CD4-positive, alpha-beta T cell treated with Interleukin-15 for 1 hour (primary cell): ENCODE measurements at regions not wholly inside any gene's neighbourhood (a gene's known extent, or its start where the extent isn't known, plus 50 kb on each side); places are given as distances from the start of the nearest gene placed in this dataset.

Experiments used
- DNase-seq: peaks from one replicate; pipeline ENCODE4 v3.0.0-alpha.2; 2020

DNA sequence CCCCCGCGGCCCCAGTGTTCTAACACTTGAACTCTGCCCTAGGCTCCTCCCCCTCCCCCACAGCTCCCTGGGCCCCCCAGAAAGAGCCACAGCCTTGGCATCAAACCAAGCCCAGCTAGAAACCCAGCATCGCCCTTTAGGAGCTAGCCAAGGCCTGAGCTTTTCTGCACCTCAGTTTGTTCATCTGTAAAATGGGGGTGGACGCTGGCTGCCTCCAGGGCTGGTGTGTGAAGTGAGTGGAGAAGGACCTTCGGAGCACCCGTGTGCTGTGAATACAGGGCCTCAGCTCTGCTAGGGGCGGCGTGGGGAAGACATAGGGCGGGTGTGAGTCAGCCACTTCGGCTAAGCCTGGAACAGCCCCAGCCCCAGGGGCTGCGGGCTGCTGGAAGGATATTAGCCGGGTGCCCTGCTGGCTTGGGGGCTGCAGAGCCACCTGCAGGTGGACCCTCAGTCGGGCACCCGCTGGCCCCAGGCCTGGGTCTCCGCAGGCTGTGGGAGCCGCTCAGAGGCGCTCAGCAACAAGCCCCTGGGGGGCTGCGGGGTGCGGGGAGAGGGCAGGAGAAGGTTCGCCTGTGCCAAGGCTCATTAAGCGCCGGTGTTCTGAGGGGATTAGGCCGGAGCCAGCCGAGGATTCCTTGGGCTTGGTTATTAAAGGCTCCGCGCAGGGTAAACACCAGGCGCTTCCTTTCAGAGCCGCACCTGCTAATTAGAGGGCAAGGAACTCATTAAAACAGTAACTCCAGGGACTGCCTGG, 217.0 kb upstream of the CIBAR2 start:
- DNase-seq = no peak

DNA sequence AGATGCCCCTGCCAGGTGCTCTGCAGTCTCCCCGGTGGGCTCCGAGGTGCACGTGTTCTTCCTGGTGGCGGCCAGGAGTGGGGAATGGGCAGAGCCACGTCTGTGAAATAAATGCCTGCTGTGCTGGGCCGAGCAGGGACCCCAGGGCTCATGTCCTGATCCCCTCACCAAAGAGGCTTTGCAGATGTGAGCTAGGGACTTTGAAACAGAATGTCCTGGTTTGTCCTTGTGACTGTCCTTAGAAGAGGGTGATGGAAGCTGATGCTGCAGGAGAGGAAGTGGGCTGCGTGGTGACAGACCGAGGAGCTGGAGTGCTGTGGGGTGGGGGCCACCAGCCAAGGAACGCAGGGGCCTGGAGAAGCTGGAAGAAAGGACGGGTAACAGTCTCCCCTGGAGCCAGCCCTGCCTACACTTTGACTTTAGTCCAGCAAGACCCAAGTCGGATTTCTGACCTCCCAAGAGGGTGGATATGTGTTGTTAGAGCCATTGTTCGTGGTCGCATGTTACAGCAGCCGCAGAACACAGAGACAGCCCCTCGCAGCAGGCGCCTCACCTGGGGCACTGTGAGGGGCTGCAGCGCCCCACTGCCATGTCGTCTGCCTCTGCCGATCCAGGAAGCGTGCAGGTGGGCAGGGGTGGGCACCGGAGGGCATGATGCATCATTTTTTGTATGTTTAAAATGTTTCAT, 217.9 kb upstream of the CIBAR2 start:
- no peak for DNase-seq

DNA sequence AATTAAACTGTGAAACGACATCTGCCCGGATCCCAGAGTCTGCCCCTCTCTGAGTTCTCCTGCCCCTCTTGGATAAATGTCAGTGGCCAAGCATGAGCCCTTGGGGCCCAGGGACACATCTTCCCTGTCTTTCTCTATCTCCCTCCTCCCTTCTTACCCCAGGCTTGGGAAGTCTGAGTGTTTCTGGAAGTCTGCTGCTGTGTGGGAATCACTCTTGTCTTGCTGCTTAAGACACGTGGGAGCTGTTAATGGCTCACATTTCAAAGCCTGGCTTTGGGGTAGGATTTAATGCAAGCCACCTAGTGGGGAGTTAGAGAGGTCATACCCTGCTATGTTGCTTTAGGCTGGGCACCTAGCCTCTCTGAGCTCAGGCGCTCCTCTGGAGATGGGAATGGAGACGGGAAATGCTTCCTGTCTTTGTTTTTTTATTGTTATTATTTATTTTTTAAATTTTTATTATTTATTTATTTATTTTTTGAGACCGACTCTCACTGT, 218.5 kb upstream of the CIBAR2 start:
- DNase-seq = no peak

DNA sequence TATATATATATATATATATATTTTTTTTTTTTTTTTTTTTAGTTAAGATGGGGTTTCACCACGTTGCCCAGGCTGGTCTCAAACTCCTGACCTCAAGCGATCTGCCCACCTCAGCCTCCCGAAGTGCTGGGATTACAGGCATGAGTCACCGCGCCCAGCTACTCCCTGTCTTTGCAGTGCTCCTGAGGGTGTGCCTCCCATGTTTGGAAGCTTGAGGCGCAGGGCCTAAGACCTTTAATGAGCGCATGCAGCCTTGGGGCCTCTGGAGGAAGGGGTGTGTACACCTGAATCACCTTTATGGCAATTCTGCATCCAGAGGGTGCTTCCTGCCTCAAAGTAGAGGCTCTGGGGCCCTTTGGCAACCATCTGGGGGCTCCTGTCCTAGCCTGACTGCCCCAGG, 219.4 kb upstream of the CIBAR2 start:
- DNase-seq = no peak

DNA sequence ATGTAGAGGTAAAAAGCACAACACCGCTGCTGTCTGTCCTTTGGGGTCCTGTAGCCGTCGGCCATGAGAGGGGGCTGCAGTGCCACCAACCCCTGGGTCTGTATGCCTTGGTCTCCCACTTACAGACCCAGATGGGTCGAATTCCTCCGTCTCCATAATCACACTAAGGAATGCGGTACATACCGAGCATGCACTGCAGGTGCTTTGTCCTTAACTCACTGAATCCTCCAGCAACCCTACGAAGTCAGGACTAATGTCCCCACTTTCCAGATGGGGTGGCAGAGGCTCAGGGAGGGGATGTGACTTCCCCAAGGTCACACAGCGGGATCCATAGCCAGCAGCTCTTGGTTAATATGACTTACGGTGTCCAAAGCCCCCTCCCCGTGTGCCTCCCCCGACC, 219.9 kb upstream of the CIBAR2 start:
- no peak for DNase-seq

DNA sequence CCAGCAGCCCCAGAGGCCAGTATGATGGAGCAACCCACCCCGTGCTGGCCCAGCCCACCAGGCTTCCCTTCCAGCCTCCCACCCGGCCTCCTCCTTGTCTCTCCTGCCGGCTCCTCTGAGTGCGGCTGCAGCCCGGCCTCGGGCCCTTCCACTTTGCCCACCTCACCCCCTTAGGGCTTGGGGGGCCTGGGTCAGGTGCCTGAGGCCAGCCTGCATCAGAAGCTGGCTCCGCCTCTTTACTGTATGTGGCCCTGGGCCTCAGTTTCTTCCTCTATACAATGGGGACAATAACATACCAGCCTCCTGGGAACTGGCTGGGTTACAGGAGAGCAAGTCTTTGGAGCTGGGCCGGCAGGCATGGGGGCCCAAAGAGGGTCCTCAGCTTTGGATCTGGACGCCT, 221.1 kb upstream of the CIBAR2 start:
- DNase-seq = no peak

DNA sequence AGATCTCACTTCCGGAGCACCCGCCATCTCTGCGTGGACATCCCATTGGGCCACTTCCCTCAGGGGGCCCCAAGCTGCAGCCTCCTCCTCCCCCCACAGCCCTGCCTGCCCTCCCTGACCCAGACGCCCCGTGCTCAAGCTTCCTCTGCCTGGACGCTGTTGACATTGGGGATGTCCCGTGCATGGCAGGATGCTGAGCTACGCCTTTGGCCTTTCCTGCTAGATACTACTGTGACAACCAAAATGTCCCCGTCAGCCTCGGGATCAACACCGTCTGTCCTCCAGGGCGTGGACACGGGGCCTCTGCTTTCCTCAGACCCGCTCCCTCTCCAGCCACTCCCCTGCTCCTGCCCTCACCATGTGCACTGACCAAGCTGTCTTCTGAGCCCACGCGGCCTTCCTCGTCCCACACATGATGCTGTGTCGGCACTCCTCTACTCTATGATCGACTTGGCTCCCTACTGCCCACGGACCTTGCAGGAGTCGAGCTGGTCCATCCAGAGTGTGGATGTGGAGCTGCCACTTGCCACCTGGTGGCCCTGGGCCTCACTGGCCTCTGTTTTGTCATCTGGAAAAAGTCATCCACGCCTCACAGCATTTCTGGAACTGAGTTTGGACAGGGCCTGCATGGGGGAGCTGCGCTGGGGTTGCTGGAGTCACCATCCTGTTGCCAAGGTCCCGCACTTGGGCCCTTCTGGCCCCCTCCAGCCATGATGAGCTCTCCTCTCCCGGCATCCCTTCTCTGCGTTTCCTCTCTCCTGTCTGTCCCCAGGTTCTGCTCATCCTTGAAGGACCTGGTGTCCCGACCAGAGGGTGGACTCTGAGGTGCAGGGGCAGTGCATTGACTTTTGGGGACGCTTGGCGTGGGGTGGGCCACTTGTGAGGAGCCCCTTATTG, 221.7 kb upstream of the CIBAR2 start:
- DNase-seq = no peak

DNA sequence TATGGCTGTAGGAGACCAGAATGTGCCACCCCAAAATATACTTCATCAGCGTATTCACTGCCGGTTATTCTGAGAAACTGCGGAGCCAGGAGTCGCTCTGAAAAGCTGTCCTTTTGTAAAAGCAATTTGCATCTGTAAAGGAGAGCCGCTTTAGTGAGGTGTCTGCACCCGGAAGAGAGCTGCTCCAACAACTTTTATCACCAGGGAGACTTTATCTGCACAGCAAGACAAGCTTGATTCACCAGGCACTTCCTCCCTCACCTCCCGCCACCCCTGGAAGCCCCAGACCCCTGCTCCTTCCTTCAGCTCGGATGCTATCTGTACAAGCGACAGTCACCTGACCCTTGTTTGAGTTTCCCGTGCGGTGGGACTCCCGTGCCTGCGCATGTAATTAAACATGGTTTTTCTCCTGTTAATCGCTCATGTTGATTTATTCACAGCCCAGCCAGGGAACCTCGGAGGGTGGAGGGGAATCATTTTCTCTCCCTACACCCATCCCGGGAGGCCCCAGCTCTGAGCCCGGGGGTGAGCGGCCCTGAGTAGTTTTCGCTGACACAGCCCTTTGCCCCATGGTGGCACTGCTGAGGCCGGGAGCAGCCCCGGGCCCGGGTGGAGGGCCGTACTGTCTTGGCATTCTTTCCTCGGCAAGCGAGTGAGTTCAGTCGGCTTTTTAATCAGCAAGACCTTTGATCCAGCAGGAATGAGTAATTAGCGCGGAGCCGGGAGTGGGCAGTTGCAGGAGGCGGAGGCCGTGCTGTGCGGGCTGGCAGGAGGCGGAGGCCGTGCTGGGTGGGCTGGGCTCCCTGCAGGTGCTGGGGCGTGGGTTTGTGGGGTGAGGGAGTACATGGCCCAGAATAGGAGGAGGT, 222.7 kb upstream of the CIBAR2 start:
- no peak for DNase-seq

DNA sequence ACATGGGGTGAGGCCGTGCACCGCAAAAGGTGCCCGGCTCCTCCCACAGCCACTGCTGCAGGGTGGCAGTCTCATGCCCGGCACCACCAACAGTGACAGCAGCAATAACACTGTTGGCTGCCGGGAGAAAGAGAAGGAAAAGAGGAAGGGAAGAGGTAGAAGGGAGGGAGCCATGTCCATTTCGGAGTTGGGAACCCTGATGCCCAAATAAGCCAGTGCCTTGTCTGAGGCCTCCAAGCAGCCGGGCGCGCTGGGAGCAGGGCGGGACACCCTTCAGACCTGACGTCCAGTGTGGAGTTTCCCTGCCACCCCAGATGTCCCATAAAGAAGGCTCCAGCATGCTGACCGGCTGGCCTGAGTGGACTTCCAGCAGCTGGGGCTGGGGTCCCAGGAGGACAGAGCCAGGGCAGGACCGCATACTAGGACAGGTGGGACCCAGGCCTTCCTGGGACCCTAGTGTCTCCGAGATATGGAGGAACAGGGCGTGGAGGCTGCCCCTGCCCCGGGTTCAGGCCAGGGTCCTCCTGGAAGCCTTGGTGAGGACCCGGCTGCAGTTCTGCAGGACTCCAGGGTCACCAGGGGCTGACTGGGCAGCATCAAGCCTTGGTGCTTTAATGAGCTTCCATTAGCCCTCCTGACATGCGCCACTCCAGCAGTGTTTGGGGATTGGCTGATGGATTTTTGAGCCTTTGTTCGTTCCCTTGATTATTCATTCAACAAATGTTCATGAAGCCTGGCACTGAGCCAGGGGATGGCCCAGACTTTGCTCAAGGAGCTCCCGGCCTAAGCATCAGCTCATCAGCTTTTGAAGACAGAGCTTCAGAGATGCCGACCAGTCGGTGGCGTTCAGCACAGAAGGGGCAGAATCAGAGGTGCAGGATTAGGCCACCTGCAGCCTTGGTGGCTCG, 223.6 kb upstream of the CIBAR2 start:
- DNase-seq = no peak

DNA sequence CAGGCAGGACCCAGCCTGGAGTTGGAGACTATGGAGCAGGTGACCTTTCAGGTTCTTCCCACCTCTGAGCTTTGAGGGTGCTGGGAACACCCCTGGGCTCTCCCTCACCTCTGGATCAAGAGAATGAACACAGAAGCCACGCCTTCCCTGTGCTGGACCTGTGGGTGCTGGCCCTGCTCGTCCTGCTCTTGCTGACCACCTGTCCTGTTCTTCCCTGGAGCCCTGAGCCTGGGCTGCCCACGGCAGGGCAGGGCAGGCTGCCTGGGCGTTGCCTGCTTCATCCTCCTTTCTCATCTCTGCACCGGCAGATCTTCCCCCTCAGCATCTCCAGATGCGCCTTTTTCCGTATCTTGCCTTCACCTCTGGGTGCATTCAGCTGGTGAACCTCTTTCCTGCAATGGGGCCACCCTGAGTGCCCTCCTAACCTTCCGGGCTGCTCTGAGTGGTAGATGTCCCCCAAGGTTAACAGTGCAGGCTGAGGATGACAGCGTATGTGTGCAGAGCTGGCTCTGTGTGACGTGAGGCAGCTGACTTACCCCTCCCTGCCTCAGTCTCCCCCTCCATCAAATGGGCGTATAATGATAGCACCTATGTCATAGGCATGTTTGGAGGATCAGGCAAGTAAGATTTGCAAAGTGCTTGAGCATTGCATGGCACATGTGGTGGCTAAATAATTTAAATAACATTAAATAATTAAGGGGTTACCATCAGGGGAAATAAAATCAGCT, 225.8 kb upstream of the CIBAR2 start:
- no peak for DNase-seq

DNA sequence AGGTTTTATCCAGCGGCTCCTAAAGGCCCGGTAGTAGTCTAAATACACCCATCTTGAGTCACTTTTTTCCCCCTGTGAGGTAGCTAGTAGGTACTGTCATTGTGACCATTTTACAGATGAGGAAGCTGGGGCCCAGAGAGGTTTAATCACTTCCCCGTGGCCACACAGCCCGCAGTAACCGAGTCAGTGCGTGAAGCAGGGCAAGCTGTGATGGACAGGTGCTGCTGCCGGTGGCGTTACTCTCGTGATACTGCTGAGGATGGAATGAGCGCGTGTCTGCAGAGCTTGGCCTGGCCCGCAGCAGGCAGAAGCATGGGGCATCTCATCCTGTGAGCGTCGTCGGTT, 226.3 kb upstream of the CIBAR2 start:
- no peak for DNase-seq

DNA sequence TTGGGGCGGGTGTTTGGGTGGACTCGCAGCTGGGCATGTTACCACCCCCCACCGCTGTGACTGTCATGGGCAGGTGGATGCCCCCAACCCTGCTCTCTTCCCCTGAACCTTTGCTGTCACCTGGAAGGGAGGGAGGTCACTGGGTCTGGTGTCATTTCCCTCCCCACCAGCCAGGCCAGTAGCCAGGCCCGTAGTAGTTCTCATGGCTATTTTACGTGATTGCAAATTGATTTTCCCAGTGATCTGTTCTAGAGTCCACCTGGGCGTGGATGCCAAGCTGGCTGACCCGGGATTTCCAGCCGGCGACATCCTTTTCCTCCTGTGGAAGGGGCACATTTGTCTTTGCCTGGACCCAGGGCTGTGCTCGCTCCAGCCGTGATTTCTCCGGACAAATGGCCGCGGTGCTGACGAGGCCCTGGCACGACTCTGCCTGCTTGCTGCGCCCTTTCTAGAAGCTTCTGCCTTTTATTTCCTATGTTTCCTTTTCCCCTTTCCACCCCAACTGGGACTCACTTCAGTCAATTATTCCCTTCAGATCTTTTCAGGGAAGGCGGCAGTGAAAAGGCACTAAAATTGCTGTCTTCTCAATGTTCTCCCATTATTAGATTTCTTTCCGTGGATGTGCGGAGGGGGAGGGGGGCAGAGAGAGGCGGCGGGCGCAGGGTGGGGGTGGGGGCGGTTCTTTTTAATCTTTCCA, 226.9 kb upstream of the CIBAR2 start:
- no peak for DNase-seq

DNA sequence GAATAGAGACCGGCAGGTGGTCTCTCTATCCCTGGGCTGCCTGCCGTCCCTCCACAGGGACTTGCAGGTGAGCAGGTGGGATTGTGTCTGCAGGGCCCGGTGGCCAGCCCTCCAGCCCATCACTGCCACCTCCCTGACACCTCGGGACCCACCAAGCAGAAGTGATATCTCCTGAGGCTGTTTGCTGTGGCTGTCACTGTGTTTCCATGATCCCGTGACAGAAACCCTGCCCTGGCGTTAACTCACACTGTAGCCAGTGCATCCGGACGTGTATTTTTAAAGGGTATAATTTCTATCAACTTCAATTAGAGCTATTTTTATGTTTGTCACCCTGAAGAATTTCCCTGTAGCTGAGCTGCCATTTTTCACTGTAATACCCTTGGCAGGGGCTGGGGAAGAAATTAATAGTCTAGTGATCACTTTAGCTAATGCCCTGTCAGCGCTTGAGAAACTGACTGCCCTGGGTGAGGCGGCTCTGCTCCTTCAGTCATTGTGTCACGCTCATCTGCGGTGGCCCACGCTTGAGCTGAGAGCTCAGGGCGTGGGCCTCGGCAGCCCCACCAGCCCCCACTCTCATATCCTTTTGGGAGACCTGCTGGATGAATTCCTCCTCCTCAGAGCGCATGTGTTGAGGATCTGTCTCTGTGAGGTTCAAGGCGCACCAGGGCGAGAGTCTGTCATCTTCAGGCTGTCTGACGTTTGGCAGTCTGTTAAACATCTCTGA, 229.9 kb upstream of the CIBAR2 start:
- no peak for DNase-seq

DNA sequence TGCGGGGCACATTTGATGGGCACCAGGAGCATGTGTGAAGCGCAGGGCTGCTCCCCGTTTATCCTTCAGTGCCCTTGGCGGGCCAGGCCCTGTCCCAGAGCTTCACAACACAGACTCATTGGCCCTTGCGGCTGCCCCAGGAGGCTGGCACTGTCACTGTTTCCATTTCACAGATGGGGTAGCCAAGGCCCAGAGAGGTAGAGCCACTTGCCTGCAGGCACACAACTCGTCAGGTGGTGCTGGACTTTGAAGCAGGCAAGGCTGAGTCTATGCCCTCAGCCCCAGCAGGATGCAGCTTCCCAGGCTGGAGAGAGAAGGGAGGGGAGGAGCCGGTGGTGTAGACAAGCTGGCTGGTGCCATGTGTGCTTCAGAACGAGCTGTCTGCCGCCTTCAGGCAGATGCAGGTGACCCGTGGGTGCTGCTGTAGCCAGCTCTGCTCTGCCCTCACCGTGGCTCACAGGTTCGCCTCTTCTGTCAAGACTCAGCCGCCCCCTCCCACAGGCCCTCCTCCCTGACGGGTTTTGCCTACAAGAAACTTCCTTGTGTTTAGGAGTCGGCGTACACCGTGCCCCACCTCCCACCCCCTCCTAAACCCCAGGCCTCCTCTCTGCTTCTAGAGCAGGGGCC, 232.3 kb upstream of the CIBAR2 start:
- DNase-seq = no peak

DNA sequence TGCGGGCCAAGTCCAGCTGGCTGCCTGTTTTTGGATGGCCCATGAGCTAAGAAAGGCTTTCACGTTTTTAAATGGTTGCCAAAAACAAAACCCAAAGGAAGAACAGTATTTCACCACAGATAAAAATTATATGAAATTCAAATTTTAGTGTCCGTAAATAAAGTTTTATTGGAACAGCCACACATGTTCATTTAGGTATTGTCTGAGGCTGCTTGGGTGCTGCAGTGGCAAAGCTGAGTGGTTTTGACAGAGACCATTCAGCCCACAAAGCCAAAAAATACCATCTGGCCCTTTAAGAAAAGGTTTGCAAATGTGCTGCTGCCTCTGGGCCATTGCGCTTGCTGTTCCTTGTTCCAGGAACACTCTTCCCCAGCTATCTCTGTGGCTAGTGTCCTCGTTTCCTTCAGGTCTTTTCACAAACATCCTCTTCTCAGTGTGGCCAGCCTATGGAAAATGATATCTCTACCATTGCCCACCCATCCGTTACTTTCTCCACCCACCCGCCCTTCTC, 232.9 kb upstream of the CIBAR2 start:
- no peak for DNase-seq

DNA sequence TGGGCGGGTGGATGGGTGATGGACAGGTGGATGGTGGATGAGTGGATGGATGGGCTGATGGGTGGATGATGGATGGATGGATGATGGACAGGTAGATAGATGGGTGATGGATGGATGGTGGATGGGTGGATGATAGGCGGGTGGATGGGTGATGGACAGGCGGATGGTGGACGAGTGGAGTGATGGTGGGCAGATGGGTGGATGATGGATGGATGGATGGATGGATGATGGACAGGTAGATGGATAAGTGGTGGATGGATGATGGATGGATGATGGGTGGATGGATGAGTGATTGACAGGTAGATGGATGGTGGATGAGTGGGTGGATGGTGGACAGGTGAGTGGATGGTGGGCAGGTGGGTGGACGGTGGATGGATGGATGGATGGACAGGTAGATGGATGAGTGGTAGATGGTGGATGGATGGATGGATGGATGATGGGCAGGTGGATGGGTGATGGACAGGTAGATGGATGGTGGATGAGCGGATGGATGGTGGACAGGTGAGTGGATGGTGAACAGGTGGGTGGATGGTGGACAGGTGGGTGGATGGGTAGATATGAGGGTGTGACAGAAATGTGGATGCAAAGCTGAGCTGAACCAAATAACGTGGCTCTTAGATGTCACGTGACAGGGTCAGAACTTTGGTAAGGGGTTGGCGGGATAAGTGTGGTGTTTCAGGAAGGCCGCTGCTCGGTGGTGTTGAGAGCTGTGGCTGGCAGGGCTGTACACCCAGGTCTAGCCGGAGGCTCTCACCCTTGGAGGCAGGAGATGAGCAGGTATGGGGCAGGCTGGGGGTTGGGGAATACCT, 234.3 kb upstream of the CIBAR2 start:
- no peak for DNase-seq

DNA sequence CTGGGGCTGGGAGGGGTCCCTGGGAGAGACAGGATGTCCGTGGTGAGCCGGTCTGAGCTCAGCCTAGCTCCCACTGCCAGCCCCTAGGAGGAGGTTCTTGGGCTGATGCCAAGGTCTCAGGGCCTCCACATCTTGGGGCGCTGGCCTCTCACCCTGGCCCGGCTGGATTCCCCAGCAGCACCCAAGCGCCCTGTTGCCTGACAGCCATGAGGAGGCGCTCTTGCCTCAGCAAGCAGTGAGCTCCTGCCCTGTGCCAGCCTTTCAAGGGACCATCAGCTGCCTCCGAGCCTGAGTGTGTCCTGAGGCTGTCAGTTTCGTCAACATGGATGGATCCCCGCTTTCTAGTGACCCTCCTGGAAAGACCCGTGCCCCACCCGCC, 234.9 kb upstream of the CIBAR2 start:
- no peak for DNase-seq
